K562 (cell line): ENCODE measurements at regions not wholly inside any gene's neighbourhood (a gene's known extent, or its start where the extent isn't known, plus 50 kb on each side); places are given as distances from the start of the nearest gene placed in this dataset.

Source experiments
- CC2D1A ChIP-seq: fragments of 450-650 bp; IDR thresholded peaks from 2 replicates; pipeline ENCODE4 v1.6.1; 2017; ENCODE audit warnings: mild to moderate bottlenecking
- HMG20A ChIP-seq: fragments of 450-650 bp; formaldehyde crosslinking; conservative IDR thresholded peaks from 2 replicates; pipeline ENCODE4 v1.4.0; 2020; ENCODE audit warnings: mild to moderate bottlenecking, mixed read lengths
- HNRNPL ChIP-seq: fragments of 200-400 bp; formaldehyde crosslinking; IDR thresholded peaks from 2 replicates; pipeline ENCODE4 v1.6.1; 2017; ENCODE audit warnings: low read depth, mild to moderate bottlenecking, low read length
- PREB ChIP-seq: sonication (generic); formaldehyde crosslinking; IDR thresholded peaks from 2 replicates; pipeline ENCODE4 v1.8.1; 2023; ENCODE audit warnings: mild to moderate bottlenecking, missing genetic modification reagents
- ZC3H8 ChIP-seq: fragments of 450-650 bp; IDR thresholded peaks from 2 replicates; pipeline ENCODE4 v1.6.1; 2017
- TF ChIP-seq, protein P1 (sequence below): fragments of 200-800 bp; sonication (Bioruptor generic); IDR thresholded peaks from 2 replicates; pipeline ENCODE4 v1.6.1; 2016; ENCODE audit warnings: missing genetic modification characterization, missing compliant biosample characterization
- TF ChIP-seq, protein P2 (sequence below): fragments of 250-450 bp; sonication (Bioruptor Pico); IDR thresholded peaks from 2 replicates; pipeline ENCODE4 v1.8.0; 2022; ENCODE audit warnings: inconsistent platforms

- TF ChIP-seq, protein P1, sequence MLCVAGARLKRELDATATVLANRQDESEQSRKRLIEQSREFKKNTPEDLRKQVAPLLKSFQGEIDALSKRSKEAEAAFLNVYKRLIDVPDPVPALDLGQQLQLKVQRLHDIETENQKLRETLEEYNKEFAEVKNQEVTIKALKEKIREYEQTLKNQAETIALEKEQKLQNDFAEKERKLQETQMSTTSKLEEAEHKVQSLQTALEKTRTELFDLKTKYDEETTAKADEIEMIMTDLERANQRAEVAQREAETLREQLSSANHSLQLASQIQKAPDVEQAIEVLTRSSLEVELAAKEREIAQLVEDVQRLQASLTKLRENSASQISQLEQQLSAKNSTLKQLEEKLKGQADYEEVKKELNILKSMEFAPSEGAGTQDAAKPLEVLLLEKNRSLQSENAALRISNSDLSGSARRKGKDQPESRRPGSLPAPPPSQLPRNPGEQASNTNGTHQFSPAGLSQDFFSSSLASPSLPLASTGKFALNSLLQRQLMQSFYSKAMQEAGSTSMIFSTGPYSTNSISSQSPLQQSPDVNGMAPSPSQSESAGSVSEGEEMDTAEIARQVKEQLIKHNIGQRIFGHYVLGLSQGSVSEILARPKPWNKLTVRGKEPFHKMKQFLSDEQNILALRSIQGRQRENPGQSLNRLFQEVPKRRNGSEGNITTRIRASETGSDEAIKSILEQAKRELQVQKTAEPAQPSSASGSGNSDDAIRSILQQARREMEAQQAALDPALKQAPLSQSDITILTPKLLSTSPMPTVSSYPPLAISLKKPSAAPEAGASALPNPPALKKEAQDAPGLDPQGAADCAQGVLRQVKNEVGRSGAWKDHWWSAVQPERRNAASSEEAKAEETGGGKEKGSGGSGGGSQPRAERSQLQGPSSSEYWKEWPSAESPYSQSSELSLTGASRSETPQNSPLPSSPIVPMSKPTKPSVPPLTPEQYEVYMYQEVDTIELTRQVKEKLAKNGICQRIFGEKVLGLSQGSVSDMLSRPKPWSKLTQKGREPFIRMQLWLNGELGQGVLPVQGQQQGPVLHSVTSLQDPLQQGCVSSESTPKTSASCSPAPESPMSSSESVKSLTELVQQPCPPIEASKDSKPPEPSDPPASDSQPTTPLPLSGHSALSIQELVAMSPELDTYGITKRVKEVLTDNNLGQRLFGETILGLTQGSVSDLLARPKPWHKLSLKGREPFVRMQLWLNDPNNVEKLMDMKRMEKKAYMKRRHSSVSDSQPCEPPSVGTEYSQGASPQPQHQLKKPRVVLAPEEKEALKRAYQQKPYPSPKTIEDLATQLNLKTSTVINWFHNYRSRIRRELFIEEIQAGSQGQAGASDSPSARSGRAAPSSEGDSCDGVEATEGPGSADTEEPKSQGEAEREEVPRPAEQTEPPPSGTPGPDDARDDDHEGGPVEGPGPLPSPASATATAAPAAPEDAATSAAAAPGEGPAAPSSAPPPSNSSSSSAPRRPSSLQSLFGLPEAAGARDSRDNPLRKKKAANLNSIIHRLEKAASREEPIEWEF: no peak
- no peak for TF ChIP-seq HNRNPL
- TF ChIP-seq PREB: no peak
- no peak for TF ChIP-seq ZC3H8
- TF ChIP-seq CC2D1A: no peak
- TF ChIP-seq HMG20A (CRISPR knock-in tag): no peak
- TF ChIP-seq, protein P2, sequence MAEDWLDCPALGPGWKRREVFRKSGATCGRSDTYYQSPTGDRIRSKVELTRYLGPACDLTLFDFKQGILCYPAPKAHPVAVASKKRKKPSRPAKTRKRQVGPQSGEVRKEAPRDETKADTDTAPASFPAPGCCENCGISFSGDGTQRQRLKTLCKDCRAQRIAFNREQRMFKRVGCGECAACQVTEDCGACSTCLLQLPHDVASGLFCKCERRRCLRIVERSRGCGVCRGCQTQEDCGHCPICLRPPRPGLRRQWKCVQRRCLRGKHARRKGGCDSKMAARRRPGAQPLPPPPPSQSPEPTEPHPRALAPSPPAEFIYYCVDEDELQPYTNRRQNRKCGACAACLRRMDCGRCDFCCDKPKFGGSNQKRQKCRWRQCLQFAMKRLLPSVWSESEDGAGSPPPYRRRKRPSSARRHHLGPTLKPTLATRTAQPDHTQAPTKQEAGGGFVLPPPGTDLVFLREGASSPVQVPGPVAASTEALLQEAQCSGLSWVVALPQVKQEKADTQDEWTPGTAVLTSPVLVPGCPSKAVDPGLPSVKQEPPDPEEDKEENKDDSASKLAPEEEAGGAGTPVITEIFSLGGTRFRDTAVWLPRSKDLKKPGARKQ (CRISPR knock-in tag): no peak
- TF ChIP-seq, all 486 proteins: peak for 0
Observed at GRCh38 chr2:43065871-43066270, 160.5 kb downstream of the ZFP36L2 start (continued).
